Neural crest cell (in vitro differentiated cells): ENCODE measurements at regions not wholly inside any gene's neighbourhood (a gene's known extent, or its start where the extent isn't known, plus 50 kb on each side); places are given as distances from the start of the nearest gene placed in this dataset.

Experiments used
- DNase-seq: peaks from one replicate; pipeline ENCODE4 v3.0.0; 2021; ENCODE audit warnings: low read depth, mixed read lengths, low spot score
- H3K27ac Mint-ChIP-seq: one replicate; pipeline ENCODE4 v1.8.0; 2021; ENCODE audit warnings: mild to moderate bottlenecking, mixed read lengths; ENCODE audit not compliant: unreplicated experiment
- H3K27me3 Mint-ChIP-seq: 2 replicates; pipeline ENCODE4 v1.8.0; 2021; ENCODE audit warnings: low read depth, mild to moderate bottlenecking, mixed read lengths
- H3K36me3 Mint-ChIP-seq: 2 replicates; pipeline ENCODE4 v1.8.0; 2021; ENCODE audit warnings: low read depth, mild to moderate bottlenecking, mixed read lengths
- H3K4me1 Mint-ChIP-seq: 2 replicates; pipeline ENCODE4 v1.8.0; 2021; ENCODE audit warnings: mixed read lengths
- H3K4me3 Mint-ChIP-seq: one replicate; pipeline ENCODE4 v1.8.0; 2021; ENCODE audit warnings: mild to moderate bottlenecking, mixed read lengths
- H3K9me3 Mint-ChIP-seq: 2 replicates; pipeline ENCODE4 v1.8.0; 2021; ENCODE audit warnings: mixed read lengths
- CTCF ChIP-seq: fragments of 200-600 bp; sonication (generic); conservative IDR thresholded peaks from 2 replicates; pipeline ENCODE4 v1.5.0; 2021; ENCODE audit warnings: antibody characterized with exemption, mild to moderate bottlenecking

- H3K4me1 Mint-ChIP-seq, result peaks cover 45% of the 10 kb centered on the region
- no peak for TF ChIP-seq CTCF
- DNase-seq, result no peak
- H3K27me3 Mint-ChIP-seq, result no peaks in the 10 kb centered on the region
- no peak overlapping the region for H3K4me3 Mint-ChIP-seq
- H3K9me3 Mint-ChIP-seq, result no peaks in the 10 kb centered on the region
- no peaks in the 10 kb centered on the region for H3K36me3 Mint-ChIP-seq
- no peak overlapping the region for H3K27ac Mint-ChIP-seq
These were observed 185.1 kb upstream of the CAMK1G start for GRCh38 chr1:209398313-209398991.

GRCh38 chr1:209399800-209400199 lies 183.7 kb upstream of the CAMK1G start:
- no peak for DNase-seq
- Mint-ChIP-seq H3K4me3 (no peak overlapping the region), H3K9me3 (no peaks in the 10 kb centered on the region), H3K27ac (no peak overlapping the region), H3K4me1 (peaks cover 40% of the 10 kb centered on the region), H3K27me3 (no peaks in the 10 kb centered on the region), H3K36me3 (no peaks in the 10 kb centered on the region)
- TF ChIP-seq CTCF, result no peak

DNA sequence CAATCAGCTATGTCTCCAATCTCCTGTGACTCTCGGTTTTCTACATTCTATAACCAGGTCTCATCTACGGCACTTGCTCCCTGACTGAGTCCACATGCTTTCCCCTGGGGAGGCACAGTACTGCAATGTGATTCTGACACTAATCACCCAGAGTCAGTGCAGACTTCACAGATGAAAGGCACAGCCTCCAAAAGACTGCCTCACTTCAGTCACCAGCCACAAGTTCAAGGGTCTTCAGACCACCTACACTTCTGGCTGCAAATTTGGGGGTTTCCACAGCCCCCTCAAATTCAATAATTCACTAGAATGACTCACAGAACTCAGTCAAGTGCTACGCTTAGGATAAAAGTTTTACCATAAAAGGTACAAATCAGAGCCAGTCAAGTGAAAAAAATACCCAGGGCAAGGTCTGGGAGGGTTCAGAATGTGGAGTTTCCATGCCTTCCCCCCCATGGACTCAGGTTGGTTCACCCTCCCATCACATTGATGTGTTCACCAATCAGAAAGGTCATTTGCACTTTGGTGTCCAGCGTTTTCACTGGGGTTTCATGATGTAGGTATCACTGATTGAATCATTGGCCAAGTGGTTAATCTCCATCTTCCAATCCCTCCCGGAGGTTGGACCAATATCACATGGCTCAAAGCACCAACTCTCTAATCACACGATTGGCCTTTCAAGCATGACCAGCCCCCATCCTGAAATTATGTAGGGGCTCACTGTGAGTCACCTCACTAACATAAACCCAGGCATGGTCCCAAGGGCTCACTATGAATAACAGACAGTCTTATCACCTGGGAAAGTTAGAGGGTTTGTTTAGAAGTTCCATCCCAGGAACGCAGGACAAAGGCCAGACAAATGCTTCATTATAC lies 182.9 kb upstream of the CAMK1G start:
- no peaks in the 10 kb centered on the region for H3K9me3 Mint-ChIP-seq
- no peak for TF ChIP-seq CTCF
- H3K4me3 Mint-ChIP-seq, result no peak overlapping the region

GRCh38 chr1:209402697-209403096 lies 180.8 kb upstream of the CAMK1G start:
- Mint-ChIP-seq H3K9me3 (no peaks in the 10 kb centered on the region), H3K4me1 (peaks cover 19% of the 10 kb centered on the region), H3K36me3 (no peaks in the 10 kb centered on the region), H3K27ac (no peak overlapping the region), H3K4me3 (no peak overlapping the region), H3K27me3 (no peaks in the 10 kb centered on the region)
- TF ChIP-seq CTCF, result no peak
- DNase-seq, result no peak

More for the DNA sequence above, 182.9 kb upstream of the CAMK1G start:
- no peak for DNase-seq
- H3K27me3 Mint-ChIP-seq, result no peaks in the 10 kb centered on the region
- H3K4me1 Mint-ChIP-seq, result peaks cover 32% of the 10 kb centered on the region
- no peak overlapping the region for H3K27ac Mint-ChIP-seq
- no peaks in the 10 kb centered on the region for H3K36me3 Mint-ChIP-seq

DNA sequence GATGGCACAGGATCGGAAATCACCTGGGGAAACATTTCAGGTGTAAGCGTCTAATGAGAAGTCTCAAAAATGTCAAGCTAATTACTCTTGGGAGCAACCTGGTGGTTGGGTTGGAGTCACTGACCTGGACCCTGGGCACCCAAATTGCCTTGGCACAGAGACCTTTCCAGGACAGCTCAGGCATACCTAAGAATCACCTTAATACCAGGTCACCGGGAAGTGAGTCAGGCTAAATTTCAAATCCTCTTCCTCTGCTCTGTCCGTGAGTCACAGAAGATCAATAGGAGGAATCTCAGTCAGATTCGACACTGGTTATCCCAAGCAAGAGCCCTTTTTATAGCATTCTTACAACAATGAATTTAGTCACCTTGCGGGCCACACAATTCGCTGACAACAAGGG lies 179.6 kb upstream of the CAMK1G start:
- no peak for DNase-seq
- Mint-ChIP-seq H3K27ac (no peak overlapping the region), H3K27me3 (no peaks in the 10 kb centered on the region), H3K4me3 (no peak overlapping the region), H3K4me1 (peaks cover 10% of the 10 kb centered on the region), H3K36me3 (no peaks in the 10 kb centered on the region), H3K9me3 (no peaks in the 10 kb centered on the region)
- TF ChIP-seq CTCF, result no peak
